K562 (cell line): ENCODE measurements at regions not wholly inside any gene's neighbourhood (a gene's known extent, or its start where the extent isn't known, plus 50 kb on each side); places are given as distances from the start of the nearest gene placed in this dataset.

ENCODE experiments used
- ATAC-seq: fragments of 200-7000 bp; cut with Tn5 transposase; 3 replicates; pipeline ENCODE4 v1.9.1; 2020; ENCODE audit warnings: moderate library complexity
- BruUV-seq: library from RNA; stranded (reverse); fragments of 400-500 nt; replicated peaks from 2 replicates; lab custom pipeline; 2021; lab: Mats Ljungman, UMichigan
- CTCF ChIA-PET: fragments of 300-600 bp; formaldehyde crosslinking; extraction: SDS; loops from one replicate; lab custom pipeline; 2021; ENCODE audit warnings: low intra/inter-chr PET ratio; lab: Yijun Ruan, JAX
- POLR2A ChIA-PET: fragments of 300-600, 350-650 bp; sonication (Branson Sonifier 250); formaldehyde crosslinking; extraction: SDS; loops from one replicate; lab custom pipeline; 2021; ENCODE audit warnings: antibody characterized with exemption, inconsistent platforms; lab: Yijun Ruan, JAX
- DNase-seq, 4 experiments: peaks; one replicate each; pipeline versions ENCODE4 v3.0.0 to v3.0.0-alpha.2; 2011 to 2018; ENCODE audit warnings: low spot score in 3 of 4, mixed read lengths in 3 of 4; ENCODE audit errors: extremely low read depth in 1 of 4
- FAIRE-seq: peaks from 2 replicates; lab custom pipeline; 2011; peaks lifted over from hg19 to GRCh38; lab: Jason Lieb, UNC
- H2AFZ ChIP-seq: 2 replicates; pipeline ENCODE4 v1.6.0; 2011; ENCODE audit warnings: low read depth, low read length, control low read depth, inconsistent platforms
- H3K27ac ChIP-seq: fragments of 200-600 bp; 3 replicates; pipeline ENCODE4 v1.8.0; 2011; ENCODE audit warnings: low read depth, mild to moderate bottlenecking, control low read depth, inconsistent platforms, low read length, moderate library complexity, mixed read lengths; ENCODE audit errors: extremely low read depth
- H3K27me3 ChIP-seq, 2 experiments: fragments of 300-600 bp in 1 of 2; 2 replicates in 1 of 2; 3 replicates in 1 of 2; pipeline versions ENCODE4 v1.6.0 to v1.8.0; 2011; ENCODE audit warnings: inconsistent platforms in 2 of 2, low read length in 2 of 2, mild to moderate bottlenecking in 1 of 2, mixed read lengths in 1 of 2, moderate library complexity in 1 of 2; ENCODE audit not compliant: control insufficient read depth in 2 of 2, insufficient read depth in 2 of 2
- H3K36me3 ChIP-seq: fragments of 300-600 bp; 3 replicates; pipeline ENCODE4 v1.8.0; 2011; ENCODE audit warnings: mild to moderate bottlenecking, low read length, inconsistent platforms; ENCODE audit not compliant: control insufficient read depth, insufficient read depth
- H3K4me1 ChIP-seq, 2 experiments: fragments of 200-600 bp in 1 of 2; replicated peaks in 1 of 2; 2 replicates in 1 of 2; 3 replicates in 1 of 2; pipeline versions ENCODE4 v1.5.1 to v1.8.0; 2011; ENCODE audit warnings: inconsistent platforms in 2 of 2, low read length in 2 of 2, mild to moderate bottlenecking in 1 of 2, mixed read lengths in 1 of 2, moderate library complexity in 1 of 2; ENCODE audit not compliant: control insufficient read depth in 2 of 2, insufficient read depth in 2 of 2
- H3K4me2 ChIP-seq: 2 replicates; pipeline ENCODE4 v1.6.1; 2011; ENCODE audit warnings: low read length, control low read depth, inconsistent platforms, mixed read lengths; ENCODE audit not compliant: insufficient read depth
- H3K4me3 ChIP-seq: fragments of 200-600 bp; sonication (generic), shearing (Covaris generic); 2 replicates; pipeline ENCODE4 v1.5.1; 2016; ENCODE audit warnings: control low read depth, inconsistent platforms
- H3K79me2 ChIP-seq: fragments of 200-600 bp; 3 replicates; pipeline ENCODE4 v1.8.0; 2011; ENCODE audit warnings: low read length, inconsistent platforms; ENCODE audit not compliant: control insufficient read depth, insufficient read depth
- H3K9ac ChIP-seq, 2 experiments: 2 replicates each; pipeline versions ENCODE4 v1.6.0 to v1.6.1; 2011; ENCODE audit warnings: low read depth in 2 of 2, low read length in 2 of 2, control low read depth in 1 of 2, inconsistent platforms in 1 of 2, mild to moderate bottlenecking in 1 of 2, mixed read lengths in 1 of 2; ENCODE audit not compliant: insufficient read depth in 1 of 2
- H3K9me1 ChIP-seq: one replicate; pipeline ENCODE4 v1.6.0; 2011; ENCODE audit warnings: inconsistent platforms, mild to moderate bottlenecking, low read length, moderate library complexity; ENCODE audit not compliant: control insufficient read depth, insufficient read depth
- H3K9me3 ChIP-seq: replicated peaks from 2 replicates; pipeline ENCODE4 v1.5.1; 2011; ENCODE audit warnings: low read depth, low read length, inconsistent platforms; ENCODE audit not compliant: control insufficient read depth, insufficient read depth
- H4K20me1 ChIP-seq: replicated peaks from 2 replicates; pipeline ENCODE4 v1.6.1; 2011; ENCODE audit warnings: low read length, inconsistent platforms, mixed read lengths; ENCODE audit not compliant: control insufficient read depth, insufficient read depth
- BCOR ChIP-seq: fragments of 450-650 bp; IDR thresholded peaks from 2 replicates; pipeline ENCODE4 v1.6.1; 2016
- CBFA2T2 ChIP-seq: fragments of 450-650 bp; conservative IDR thresholded peaks from 2 replicates; pipeline ENCODE4 v1.6.1; 2017; ENCODE audit warnings: mild to moderate bottlenecking
- CEBPG ChIP-seq, 3 experiments: fragments of 200-800 bp in 1 of 3; sonication (Bioruptor generic) in 1 of 3; sonication (generic) in 1 of 3; formaldehyde crosslinking in 1 of 3; IDR thresholded peaks in 2 of 3; conservative IDR thresholded peaks in 1 of 3; 2 replicates each; pipeline versions ENCODE4 v1.6.1 to v1.8.0; 2016 to 2022; ENCODE audit warnings: missing compliant biosample characterization in 2 of 3, missing genetic modification characterization in 2 of 3, mild to moderate bottlenecking in 1 of 3, missing genetic modification reagents in 1 of 3
- CREM ChIP-seq: IDR thresholded peaks from 2 replicates; pipeline ENCODE4 v1.6.1; 2014; ENCODE audit warnings: antibody characterized with exemption, low read depth
- EWSR1 ChIP-seq: fragments of 450-650 bp; IDR thresholded peaks from 2 replicates; pipeline ENCODE4 v1.6.1; 2018; ENCODE audit warnings: borderline replicate concordance, mild to moderate bottlenecking, low read depth, moderate library complexity; ENCODE audit not compliant: partially characterized antibody
- HOXB6 ChIP-seq: fragments of 250-450 bp; sonication (Bioruptor Pico); IDR thresholded peaks from 2 replicates; pipeline ENCODE4 v1.5.1; 2022; ENCODE audit warnings: mild to moderate bottlenecking, borderline replicate concordance
- KDM2B ChIP-seq: fragments of 250-450 bp; sonication (Bioruptor Pico); IDR thresholded peaks from 2 replicates; pipeline ENCODE4 v1.8.0; 2021; ENCODE audit warnings: mild to moderate bottlenecking, moderate library complexity
- L3MBTL2 ChIP-seq: fragments of 450-650 bp; IDR thresholded peaks from 2 replicates; pipeline ENCODE4 v1.6.1; 2016; ENCODE audit warnings: mild to moderate bottlenecking, moderate library complexity
- PRMT5 ChIP-seq: sonication (generic); formaldehyde crosslinking; IDR thresholded peaks from 2 replicates; pipeline ENCODE4 v1.5.0; 2020; ENCODE audit warnings: missing genetic modification reagents
- RAD21 ChIP-seq, 2 experiments: fragments of 250-450 bp in 1 of 2; fragments of 450-650 bp in 1 of 2; sonication (Bioruptor Pico) in 1 of 2; formaldehyde crosslinking in 1 of 2; IDR thresholded peaks in 1 of 2; conservative IDR thresholded peaks in 1 of 2; 2 replicates each; pipeline versions ENCODE4 v1.4.0 to v1.8.0; 2020 to 2022; ENCODE audit warnings: mild to moderate bottlenecking in 2 of 2, moderate library complexity in 1 of 2
- RCOR1 ChIP-seq, 2 experiments: IDR thresholded peaks; 2 replicates each; pipeline ENCODE4 v1.6.1; 2012; ENCODE audit warnings: low read depth in 2 of 2, low read length in 2 of 2, borderline replicate concordance in 1 of 2, improper control_type of control experiment in 1 of 2
- TBP ChIP-seq: optimal IDR thresholded peaks from 2 replicates; pipeline ENCODE3; 2011; ENCODE audit warnings: low read depth, low read length, improper control_type of control experiment
- ZNF232 ChIP-seq: sonication (generic); formaldehyde crosslinking; IDR thresholded peaks from 2 replicates; pipeline ENCODE4 v1.8.0; 2022; ENCODE audit warnings: mild to moderate bottlenecking, missing genetic modification reagents
- ZNF79 ChIP-seq: fragments of 250-450 bp; sonication (Bioruptor Pico); IDR thresholded peaks from 2 replicates; pipeline ENCODE4 v1.4.0; 2020; ENCODE audit warnings: low read depth, mild to moderate bottlenecking, moderate library complexity
- in situ Hi-C: fragments of 300-500 bp; cut with MboI; formaldehyde crosslinking; loops from 4 replicates; pipeline ENCODE4 v1.15.0; 2018; ENCODE audit warnings: inconsistent platforms, mixed read lengths
- intact Hi-C: fragments of 100-400 bp; cut with micrococcal nuclease; formaldehyde crosslinking; loops from 2 replicates; pipeline ENCODE4 v1.14.2; 2022
- TF ChIP-seq, protein P1 (sequence below): fragments of 450-650 bp; formaldehyde crosslinking; conservative IDR thresholded peaks from 2 replicates; pipeline ENCODE4 v1.4.0; 2022; ENCODE audit warnings: mild to moderate bottlenecking, missing genetic modification characterization

DNA sequence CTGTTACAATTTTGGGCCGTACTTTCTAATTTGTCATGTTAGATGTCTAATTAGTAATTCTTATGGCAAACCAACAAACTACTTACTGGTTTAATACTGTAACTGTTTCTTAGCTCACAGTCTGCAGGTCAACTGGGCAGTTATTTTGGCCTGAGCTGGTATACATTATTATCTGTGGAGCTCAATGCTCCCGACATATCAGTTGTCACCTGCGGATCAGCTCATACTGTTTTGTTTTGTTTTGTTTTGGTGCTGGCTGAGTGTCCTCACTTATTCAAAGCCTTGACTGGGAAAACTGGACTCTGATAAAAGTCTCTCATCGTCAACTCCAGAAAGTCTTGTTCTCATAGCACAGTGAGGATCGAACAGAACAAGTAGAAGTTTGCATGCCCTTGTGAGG, 1060.6 kb upstream of the CDH8 start (continued):
- no peak for TF ChIP-seq TBP

DNA sequence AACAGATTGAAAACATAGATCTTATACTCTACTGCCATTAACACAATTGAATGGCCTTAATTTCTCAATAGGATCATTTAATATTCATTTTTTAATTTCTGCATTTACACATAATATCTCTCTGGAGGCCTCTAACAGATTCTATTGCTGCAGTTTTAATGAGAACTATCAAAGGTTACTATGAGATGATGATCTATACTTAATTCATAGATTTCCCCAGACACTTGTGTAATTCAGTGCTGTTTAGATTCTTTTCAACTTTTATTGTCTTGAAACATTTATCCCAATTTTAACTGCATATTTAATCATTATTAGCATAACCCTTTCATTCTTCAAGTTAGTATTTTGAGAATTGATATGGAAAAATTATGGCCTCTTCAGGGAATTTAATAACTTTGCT, 1056.5 kb upstream of the CDH8 start:
- ChIA-PET POLR2A (no interaction called here), CTCF (no interaction called here)
- H3K9me1 ChIP-seq = no peaks in the 10 kb centered on the region
- H3K4me2 ChIP-seq = no peak overlapping the region
- DNase-seq (no peak), FAIRE-seq (no peak), ATAC-seq (no peak)
- intact Hi-C loops (no loop called here), in situ Hi-C loops (no loop called here)
- H3K4me3 ChIP-seq = no peak overlapping the region
- H3K9me3 ChIP-seq = no peaks in the 10 kb centered on the region
- no peaks in the 10 kb centered on the region for H3K36me3 ChIP-seq
- H3K4me1 ChIP-seq = no peaks in the 10 kb centered on the region
- no peak overlapping the region for H3K27ac ChIP-seq
- no peaks in the 10 kb centered on the region for H3K27me3 ChIP-seq
- no peaks in the 10 kb centered on the region for H4K20me1 ChIP-seq
- no peak overlapping the region for H2AFZ ChIP-seq
- BruUV-seq = no TSS peak
- no peak overlapping the region for H3K9ac ChIP-seq
- TF ChIP-seq PRMT5 (CRISPR knock-in tag) (no peak), ZNF232 (CRISPR knock-in tag) (no peak), RAD21 (CRISPR knock-in tag; conservative IDR thresholded peaks at IDR 0.05 in 1 of 2, IDR thresholded peaks at IDR 0.05 in 1 of 2) (no peak), CREM (no peak), L3MBTL2 (no peak), HOXB6 (CRISPR knock-in tag) (no peak), ZNF79 (CRISPR knock-in tag) (no peak), KDM2B (CRISPR knock-in tag) (no peak), RCOR1 (IDR thresholded peaks at IDR 0.05; ENCODE audit: borderline replicate concordance in 1 of 2, low read depth in 2 of 2, low read length in 2 of 2) (no peak), CEBPG (CRISPR knock-in tag; IDR thresholded peaks at IDR 0.05) (no peak), CEBPG (tag; conservative IDR thresholded peaks at IDR 0.05 in 1 of 2, IDR thresholded peaks at IDR 0.05 in 1 of 2) (no peak), CBFA2T2 (no peak), BCOR (no peak), EWSR1 (no peak)
- TF ChIP-seq, protein P1, sequence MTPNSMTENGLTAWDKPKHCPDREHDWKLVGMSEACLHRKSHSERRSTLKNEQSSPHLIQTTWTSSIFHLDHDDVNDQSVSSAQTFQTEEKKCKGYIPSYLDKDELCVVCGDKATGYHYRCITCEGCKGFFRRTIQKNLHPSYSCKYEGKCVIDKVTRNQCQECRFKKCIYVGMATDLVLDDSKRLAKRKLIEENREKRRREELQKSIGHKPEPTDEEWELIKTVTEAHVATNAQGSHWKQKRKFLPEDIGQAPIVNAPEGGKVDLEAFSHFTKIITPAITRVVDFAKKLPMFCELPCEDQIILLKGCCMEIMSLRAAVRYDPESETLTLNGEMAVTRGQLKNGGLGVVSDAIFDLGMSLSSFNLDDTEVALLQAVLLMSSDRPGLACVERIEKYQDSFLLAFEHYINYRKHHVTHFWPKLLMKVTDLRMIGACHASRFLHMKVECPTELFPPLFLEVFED (CRISPR knock-in tag) = no peak
- no peaks in the 10 kb centered on the region for H3K79me2 ChIP-seq
